Psoas muscle (tissue), 7 donors: ENCODE measurements at regions not wholly inside any gene's neighbourhood (a gene's known extent, or its start where the extent isn't known, plus 50 kb on each side); places are given as distances from the start of the nearest gene placed in this dataset.

Source experiments
- ATAC-seq, 4 donors: fragments of 200-7000 bp; cut with Tn5 transposase; one replicate each; pipeline ENCODE4 v1.9.1; 2020; ENCODE audit warnings: moderate library complexity in 3 of 4, mild to moderate bottlenecking in 2 of 4
- DNase-seq, 2 donors: peaks; one replicate each; pipeline ENCODE4 v3.0.0-alpha.2; 2020
- H3K27ac ChIP-seq: fragments of 200-600 bp; one replicate; pipeline ENCODE4 v1.8.0; 2022
- H3K27me3 ChIP-seq, 3 donors: fragments of 200-600 bp in 1 of 3; one replicate each; pipeline versions ENCODE4 v1.6.1 to v1.8.0; 2013 to 2022; ENCODE audit warnings: low read length in 2 of 3, mild to moderate bottlenecking in 2 of 3, moderate library complexity in 1 of 3; ENCODE audit not compliant: insufficient read depth in 3 of 3
- H3K36me3 ChIP-seq, 2 donors: fragments of 200-600 bp in 1 of 2; one replicate each; pipeline versions ENCODE4 v1.6.1 to v1.8.0; 2013 to 2022; ENCODE audit warnings: low read depth in 1 of 2, mild to moderate bottlenecking in 1 of 2, moderate library complexity in 1 of 2; ENCODE audit not compliant: insufficient read depth in 1 of 2
- H3K4me1 ChIP-seq: fragments of 200-600 bp; one replicate; pipeline ENCODE4 v1.8.0; 2022
- H3K4me3 ChIP-seq: fragments of 200-600 bp; one replicate; pipeline ENCODE4 v1.8.0; 2022; ENCODE audit warnings: mild to moderate bottlenecking
- H3K9me3 ChIP-seq: fragments of 200-600 bp; one replicate; pipeline ENCODE4 v1.8.0; 2022
- WGBS, 3 donors: extraction: QIAGEN DNeasy Blood & Tissue Kit; methylation state at CpG; one replicate each; pipeline versions ENCODE4 v1.1.6 to v1.1.7; 2013; 5-methylcytosine and 5-hydroxymethylcytosine counted together
- intact Hi-C, 2 donors: fragments of 100-400 bp; cut with DNase I; formaldehyde crosslinking; loops; one replicate each; pipeline versions ENCODE4 v1.11.0 to v1.14.2; 2022
- TF ChIP-seq, protein P1 (sequence below): fragments of 200-600 bp; IDR thresholded peaks from one replicate; pipeline ENCODE4 v1.8.0; 2022; ENCODE audit warnings: antibody characterized with exemption
- donor health status: healthy with polysubstance abuse.
- donor health status: DM: no; HTN: no; CAD: no; lungs with moderate emphysema.
- donor health status: Bipolar disorder and iron deficiency.
- donor health status: healthy.
- donor health status: DM: yes; HTN: yes; CAD: no.
- donor health status: DM: no; HTN: no; CAD: no.
- donor health status: DM: yes; HTN: yes; CAD: no.

- TF ChIP-seq, protein P1, sequence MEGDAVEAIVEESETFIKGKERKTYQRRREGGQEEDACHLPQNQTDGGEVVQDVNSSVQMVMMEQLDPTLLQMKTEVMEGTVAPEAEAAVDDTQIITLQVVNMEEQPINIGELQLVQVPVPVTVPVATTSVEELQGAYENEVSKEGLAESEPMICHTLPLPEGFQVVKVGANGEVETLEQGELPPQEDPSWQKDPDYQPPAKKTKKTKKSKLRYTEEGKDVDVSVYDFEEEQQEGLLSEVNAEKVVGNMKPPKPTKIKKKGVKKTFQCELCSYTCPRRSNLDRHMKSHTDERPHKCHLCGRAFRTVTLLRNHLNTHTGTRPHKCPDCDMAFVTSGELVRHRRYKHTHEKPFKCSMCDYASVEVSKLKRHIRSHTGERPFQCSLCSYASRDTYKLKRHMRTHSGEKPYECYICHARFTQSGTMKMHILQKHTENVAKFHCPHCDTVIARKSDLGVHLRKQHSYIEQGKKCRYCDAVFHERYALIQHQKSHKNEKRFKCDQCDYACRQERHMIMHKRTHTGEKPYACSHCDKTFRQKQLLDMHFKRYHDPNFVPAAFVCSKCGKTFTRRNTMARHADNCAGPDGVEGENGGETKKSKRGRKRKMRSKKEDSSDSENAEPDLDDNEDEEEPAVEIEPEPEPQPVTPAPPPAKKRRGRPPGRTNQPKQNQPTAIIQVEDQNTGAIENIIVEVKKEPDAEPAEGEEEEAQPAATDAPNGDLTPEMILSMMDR: no peak
- no peaks in the 10 kb centered on the region for H3K4me1 ChIP-seq
- no peak overlapping the region for H3K27ac ChIP-seq
- 71 to 72% (median 72%) methylated on average over 3 of the region's 3 CpGs for WGBS, 3 donors
- intact Hi-C loops: no loop called here
- no peak overlapping the region for H3K4me3 ChIP-seq
- ATAC-seq (no peak), DNase-seq (no peak)
- H3K36me3 ChIP-seq: no peaks in the 10 kb centered on the region
- no peaks in the 10 kb centered on the region for H3K9me3 ChIP-seq
- H3K27me3 ChIP-seq: no peaks in the 10 kb centered on the region
Observed at GRCh38 chr15:37693926-37694325, 240.5 kb upstream of the TMCO5A start.

DNA sequence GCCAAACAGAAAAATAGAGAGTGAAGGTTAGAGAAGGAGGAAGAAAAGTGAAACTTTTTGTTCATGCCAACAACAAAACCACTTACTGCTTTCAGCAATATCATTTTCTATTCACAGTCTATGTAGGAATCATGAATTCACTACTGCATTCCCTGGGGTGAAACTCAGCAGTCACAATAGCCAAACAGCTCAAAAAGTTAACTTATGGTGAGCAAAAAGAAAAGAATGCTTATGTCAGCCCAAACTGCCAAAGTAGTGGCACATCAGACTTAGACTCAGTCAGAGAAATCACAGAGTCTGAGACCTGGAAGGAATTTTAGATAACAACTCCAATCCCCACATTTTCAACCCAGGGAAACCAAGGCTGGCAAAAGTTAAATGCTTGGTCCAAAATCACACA, 238.7 kb upstream of the TMCO5A start:
- intact Hi-C loops: no loop called here
- no peak overlapping the region for H3K27ac ChIP-seq
- no peaks in the 10 kb centered on the region for H3K4me1 ChIP-seq
- no peak overlapping the region for H3K4me3 ChIP-seq
- DNase-seq (no peak), ATAC-seq (no peak)
- no peaks in the 10 kb centered on the region for H3K27me3 ChIP-seq
- H3K9me3 ChIP-seq: no peaks in the 10 kb centered on the region
- TF ChIP-seq, protein P1: no peak
- H3K36me3 ChIP-seq: no peaks in the 10 kb centered on the region

DNA sequence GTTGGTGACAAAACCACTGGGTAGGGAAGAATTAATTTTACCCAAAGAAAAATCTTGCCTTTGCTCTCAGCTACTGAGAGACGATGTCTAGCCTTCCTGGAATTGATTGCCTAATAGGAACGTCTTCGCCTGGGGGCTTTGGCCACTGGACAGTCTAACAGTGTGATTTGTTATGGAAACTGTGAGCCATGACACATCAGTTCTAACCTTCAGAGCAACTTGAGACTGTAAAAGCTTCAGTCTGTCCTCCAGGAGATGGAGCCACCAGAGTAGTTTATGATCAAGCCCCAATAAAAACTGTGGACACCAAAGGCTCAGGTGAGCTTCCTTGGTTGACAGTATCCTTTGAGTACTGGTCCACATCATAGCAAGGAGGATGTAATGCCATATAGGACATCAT, 235.8 kb upstream of the TMCO5A start:
- intact Hi-C loops: no loop called here
- no peak for ATAC-seq
- 67 to 75% (median 71%) methylated on average over 3 of the region's 3 CpGs for WGBS, 3 donors

GRCh38 chr15:37701230-37701629, 233.2 kb upstream of the TMCO5A start:
- 91 to 97% (median 92%) methylated on average over 1 of the region's 1 CpG for WGBS, 3 donors
- intact Hi-C loops: no loop called here
- ATAC-seq (no peak), DNase-seq (no peak)
- no peak overlapping the region for H3K27ac ChIP-seq
- TF ChIP-seq, protein P1: no peak
- H3K27me3 ChIP-seq: no peaks in the 10 kb centered on the region
- no peaks in the 10 kb centered on the region for H3K4me1 ChIP-seq
- H3K9me3 ChIP-seq: no peaks in the 10 kb centered on the region
- H3K4me3 ChIP-seq: no peak overlapping the region
- H3K36me3 ChIP-seq: no peaks in the 10 kb centered on the region

More for the DNA sequence above, 235.8 kb upstream of the TMCO5A start:
- Histone ChIP-seq H3K27ac (no peak overlapping the region), H3K36me3 (no peaks in the 10 kb centered on the region), H3K9me3 (no peaks in the 10 kb centered on the region), H3K4me3 (no peak overlapping the region), H3K27me3 (no peaks in the 10 kb centered on the region), H3K4me1 (no peaks in the 10 kb centered on the region)
- no peak for DNase-seq
- TF ChIP-seq, protein P1: no peak

DNA sequence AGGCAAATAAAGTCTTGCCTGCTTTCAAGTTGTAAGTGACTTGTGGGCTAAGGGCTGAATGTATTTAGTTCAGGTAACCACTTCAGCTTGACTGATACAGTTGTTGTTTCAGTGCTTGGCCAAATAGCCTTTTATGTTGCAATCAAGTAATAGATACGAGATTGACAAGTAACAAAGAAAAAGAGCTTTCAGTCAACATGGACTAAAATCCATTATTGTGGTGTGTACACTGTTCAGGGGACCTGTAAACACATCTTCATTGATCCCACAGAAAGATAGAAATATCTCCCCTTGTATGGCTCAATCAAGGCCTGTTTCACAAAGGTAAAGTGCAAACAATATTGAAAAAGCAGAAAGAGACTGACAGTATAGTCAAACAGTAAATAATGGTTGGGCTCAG, 224.8 kb upstream of the TMCO5A start:
- Histone ChIP-seq H3K4me3 (no peak overlapping the region), H3K27ac (no peak overlapping the region), H3K36me3 (no peaks in the 10 kb centered on the region), H3K27me3 (no peaks in the 10 kb centered on the region), H3K4me1 (no peaks in the 10 kb centered on the region), H3K9me3 (no peaks in the 10 kb centered on the region)
- intact Hi-C loops: no loop called here
- ATAC-seq (no peak), DNase-seq (no peak)
- TF ChIP-seq, protein P1: no peak
- WGBS, 3 donors: 72 to 81% (median 78%) methylated on average over 1 of the region's 1 CpG
